K562 (cell line): ENCODE measurements at regions not wholly inside any gene's neighbourhood (a gene's known extent, or its start where the extent isn't known, plus 50 kb on each side); places are given as distances from the start of the nearest gene placed in this dataset.

Experiments used
- ATAC-seq: fragments of 200-7000 bp; cut with Tn5 transposase; 3 replicates; pipeline ENCODE4 v1.9.1; 2020; ENCODE audit warnings: moderate library complexity
- BruUV-seq: library from RNA; stranded (reverse); fragments of 400-500 nt; replicated peaks from 2 replicates; lab custom pipeline; 2021; lab: Mats Ljungman, UMichigan
- CTCF ChIA-PET: fragments of 300-600 bp; formaldehyde crosslinking; extraction: SDS; loops from one replicate; lab custom pipeline; 2021; ENCODE audit warnings: low intra/inter-chr PET ratio; lab: Yijun Ruan, JAX
- POLR2A ChIA-PET: fragments of 300-600, 350-650 bp; sonication (Branson Sonifier 250); formaldehyde crosslinking; extraction: SDS; loops from one replicate; lab custom pipeline; 2021; ENCODE audit warnings: antibody characterized with exemption, inconsistent platforms; lab: Yijun Ruan, JAX
- DNase-seq, 4 experiments: peaks; one replicate each; pipeline versions ENCODE4 v3.0.0 to v3.0.0-alpha.2; 2011 to 2018; ENCODE audit warnings: low spot score in 3 of 4, mixed read lengths in 3 of 4; ENCODE audit errors: extremely low read depth in 1 of 4
- FAIRE-seq: peaks from 2 replicates; lab custom pipeline; 2011; peaks lifted over from hg19 to GRCh38; lab: Jason Lieb, UNC
- H2AFZ ChIP-seq: 2 replicates; pipeline ENCODE4 v1.6.0; 2011; ENCODE audit warnings: low read depth, low read length, control low read depth, inconsistent platforms
- H3K27ac ChIP-seq: fragments of 200-600 bp; 3 replicates; pipeline ENCODE4 v1.8.0; 2011; ENCODE audit warnings: low read depth, mild to moderate bottlenecking, control low read depth, inconsistent platforms, low read length, moderate library complexity, mixed read lengths; ENCODE audit errors: extremely low read depth
- H3K27me3 ChIP-seq, 2 experiments: fragments of 300-600 bp in 1 of 2; 2 replicates in 1 of 2; 3 replicates in 1 of 2; pipeline versions ENCODE4 v1.6.0 to v1.8.0; 2011; ENCODE audit warnings: inconsistent platforms in 2 of 2, low read length in 2 of 2, mild to moderate bottlenecking in 1 of 2, mixed read lengths in 1 of 2, moderate library complexity in 1 of 2; ENCODE audit not compliant: control insufficient read depth in 2 of 2, insufficient read depth in 2 of 2
- H3K36me3 ChIP-seq: fragments of 300-600 bp; 3 replicates; pipeline ENCODE4 v1.8.0; 2011; ENCODE audit warnings: mild to moderate bottlenecking, low read length, inconsistent platforms; ENCODE audit not compliant: control insufficient read depth, insufficient read depth
- H3K4me1 ChIP-seq, 2 experiments: fragments of 200-600 bp in 1 of 2; replicated peaks in 1 of 2; 2 replicates in 1 of 2; 3 replicates in 1 of 2; pipeline versions ENCODE4 v1.5.1 to v1.8.0; 2011; ENCODE audit warnings: inconsistent platforms in 2 of 2, low read length in 2 of 2, mild to moderate bottlenecking in 1 of 2, mixed read lengths in 1 of 2, moderate library complexity in 1 of 2; ENCODE audit not compliant: control insufficient read depth in 2 of 2, insufficient read depth in 2 of 2
- H3K4me2 ChIP-seq: 2 replicates; pipeline ENCODE4 v1.6.1; 2011; ENCODE audit warnings: low read length, control low read depth, inconsistent platforms, mixed read lengths; ENCODE audit not compliant: insufficient read depth
- H3K4me3 ChIP-seq: fragments of 200-600 bp; sonication (generic), shearing (Covaris generic); 2 replicates; pipeline ENCODE4 v1.5.1; 2016; ENCODE audit warnings: control low read depth, inconsistent platforms
- H3K79me2 ChIP-seq: fragments of 200-600 bp; 3 replicates; pipeline ENCODE4 v1.8.0; 2011; ENCODE audit warnings: low read length, inconsistent platforms; ENCODE audit not compliant: control insufficient read depth, insufficient read depth
- H3K9ac ChIP-seq, 2 experiments: 2 replicates each; pipeline versions ENCODE4 v1.6.0 to v1.6.1; 2011; ENCODE audit warnings: low read depth in 2 of 2, low read length in 2 of 2, control low read depth in 1 of 2, inconsistent platforms in 1 of 2, mild to moderate bottlenecking in 1 of 2, mixed read lengths in 1 of 2; ENCODE audit not compliant: insufficient read depth in 1 of 2
- H3K9me1 ChIP-seq: one replicate; pipeline ENCODE4 v1.6.0; 2011; ENCODE audit warnings: inconsistent platforms, mild to moderate bottlenecking, low read length, moderate library complexity; ENCODE audit not compliant: control insufficient read depth, insufficient read depth
- H3K9me3 ChIP-seq: replicated peaks from 2 replicates; pipeline ENCODE4 v1.5.1; 2011; ENCODE audit warnings: low read depth, low read length, inconsistent platforms; ENCODE audit not compliant: control insufficient read depth, insufficient read depth
- H4K20me1 ChIP-seq: replicated peaks from 2 replicates; pipeline ENCODE4 v1.6.1; 2011; ENCODE audit warnings: low read length, inconsistent platforms, mixed read lengths; ENCODE audit not compliant: control insufficient read depth, insufficient read depth
- ARID1B ChIP-seq: fragments of 450-650 bp; IDR thresholded peaks from 2 replicates; pipeline ENCODE4 v1.6.1; 2016; ENCODE audit warnings: antibody characterized with exemption, mild to moderate bottlenecking, inconsistent platforms
- CAMTA2 ChIP-seq: fragments of 250-450 bp; sonication (Bioruptor Pico); conservative IDR thresholded peaks from 2 replicates; pipeline ENCODE4 v1.5.1; 2022
- COPS2 ChIP-seq: fragments of 450-650 bp; conservative IDR thresholded peaks from 2 replicates; pipeline ENCODE4 v1.6.1; 2016; ENCODE audit warnings: mild to moderate bottlenecking, moderate library complexity
- DIDO1 ChIP-seq: fragments of 450-650 bp; IDR thresholded peaks from 2 replicates; pipeline ENCODE4 v1.6.1; 2016; ENCODE audit warnings: low read depth, missing biosample characterization, missing genetic modification characterization
- KDM1A ChIP-seq, 2 experiments: fragments of 450-650 bp; IDR thresholded peaks; 2 replicates each; pipeline ENCODE4 v1.6.1; 2016; ENCODE audit warnings: mild to moderate bottlenecking in 2 of 2
- MCM3 ChIP-seq: fragments of 450-650 bp; IDR thresholded peaks from 2 replicates; pipeline ENCODE4 v1.6.1; 2016
- NCOR1 ChIP-seq: fragments of 450-650 bp; IDR thresholded peaks from 2 replicates; pipeline ENCODE4 v1.6.1; 2016; ENCODE audit warnings: mild to moderate bottlenecking, moderate library complexity
- NFXL1 ChIP-seq: fragments of 450-650 bp; formaldehyde crosslinking; IDR thresholded peaks from 2 replicates; pipeline ENCODE4 v1.4.0; 2021; ENCODE audit warnings: mild to moderate bottlenecking
- NR2F6 ChIP-seq: fragments of 450-650 bp; formaldehyde crosslinking; IDR thresholded peaks from 2 replicates; pipeline ENCODE4 v1.4.0; 2020; ENCODE audit warnings: mild to moderate bottlenecking
- RAD21 ChIP-seq, 2 experiments: fragments of 250-450 bp in 1 of 2; fragments of 450-650 bp in 1 of 2; sonication (Bioruptor Pico) in 1 of 2; formaldehyde crosslinking in 1 of 2; IDR thresholded peaks in 1 of 2; conservative IDR thresholded peaks in 1 of 2; 2 replicates each; pipeline versions ENCODE4 v1.4.0 to v1.8.0; 2020 to 2022; ENCODE audit warnings: mild to moderate bottlenecking in 2 of 2, moderate library complexity in 1 of 2
- SMARCC2 ChIP-seq: fragments of 450-650 bp; IDR thresholded peaks from 2 replicates; pipeline ENCODE4 v1.6.1; 2017; ENCODE audit warnings: antibody characterized with exemption, moderate library complexity, mild to moderate bottlenecking, low read depth
- TARDBP ChIP-seq: fragments of 450-650 bp; IDR thresholded peaks from 2 replicates; pipeline ENCODE4 v1.6.1; 2016
- ZBTB17 ChIP-seq: fragments of 450-650 bp; formaldehyde crosslinking; IDR thresholded peaks from 2 replicates; pipeline ENCODE4 v1.4.0; 2020; ENCODE audit warnings: mild to moderate bottlenecking
- ZKSCAN3 ChIP-seq: fragments of 250-450 bp; sonication (Bioruptor Pico); IDR thresholded peaks from 2 replicates; pipeline ENCODE4 v1.4.0; 2020
- ZNF212 ChIP-seq: fragments of 450-650 bp; formaldehyde crosslinking; IDR thresholded peaks from 2 replicates; pipeline ENCODE4 v1.4.0; 2020; ENCODE audit warnings: mild to moderate bottlenecking
- WGBS: fragments of 100-300 bp; shearing (Covaris generic); methylation state at CpG from one replicate; pipeline ENCODE4 v1.1.6; 2016; ENCODE audit warnings: low coverage, mixed read lengths; ENCODE audit not compliant: insufficient coverage; ENCODE audit errors: missing lambda C conversion rate; 5-methylcytosine and 5-hydroxymethylcytosine counted together
- in situ Hi-C: fragments of 300-500 bp; cut with MboI; formaldehyde crosslinking; loops from 4 replicates; pipeline ENCODE4 v1.15.0; 2018; ENCODE audit warnings: inconsistent platforms, mixed read lengths
- intact Hi-C: fragments of 100-400 bp; cut with micrococcal nuclease; formaldehyde crosslinking; loops from 2 replicates; pipeline ENCODE4 v1.14.2; 2022
- TF ChIP-seq, protein P1 (sequence below): fragments of 250-450 bp; sonication (Bioruptor Pico); IDR thresholded peaks from 2 replicates; pipeline ENCODE4 v1.4.0; 2020; ENCODE audit warnings: mild to moderate bottlenecking, moderate library complexity, borderline replicate concordance
- TF ChIP-seq, protein P2 (sequence below): fragments of 250-450 bp; sonication (Bioruptor Pico); IDR thresholded peaks from 2 replicates; pipeline ENCODE4 v1.4.0; 2020

DNA sequence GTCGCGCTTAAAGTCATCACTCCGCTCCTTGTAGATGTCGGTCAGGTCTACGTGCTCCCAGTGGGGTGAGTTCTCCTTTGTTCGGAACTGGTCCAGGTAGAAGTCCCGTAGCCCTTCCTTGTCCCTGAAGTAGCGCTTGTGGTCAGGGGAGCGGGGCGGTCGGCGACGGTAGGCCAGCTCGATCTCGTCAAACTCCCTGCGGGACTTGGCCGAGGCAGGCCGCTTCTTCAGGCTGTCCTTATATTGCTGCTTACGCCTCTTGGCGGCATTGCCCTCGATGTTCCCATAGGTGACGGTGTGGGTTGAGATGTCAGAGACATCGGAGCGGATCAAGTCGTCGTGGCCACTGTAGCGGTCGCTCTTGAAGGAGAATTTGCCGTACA is 367.2 kb downstream of the EMP1 start:
- ATAC-seq, result no peak
- H3K79me2 ChIP-seq, result no peaks in the 10 kb centered on the region
- H4K20me1 ChIP-seq, result no peaks in the 10 kb centered on the region
- ChIA-PET CTCF (no interaction called here), POLR2A (no interaction called here)
- H2AFZ ChIP-seq, result no peak overlapping the region
- BruUV-seq, result no TSS peak
- H3K4me2 ChIP-seq, result no peak overlapping the region
- WGBS, result 5% methylated on average over 27 of the region's 29 CpGs
- no peaks in the 10 kb centered on the region for H3K36me3 ChIP-seq
- H3K27me3 ChIP-seq, result peaks cover 8 to 27% of the 10 kb centered on the region in 2 experiments; a peak in 4 of 5 replicates
- no peaks in the 10 kb centered on the region for H3K9me1 ChIP-seq
- no peaks in the 10 kb centered on the region for H3K9me3 ChIP-seq
- H3K9ac ChIP-seq, result no peak overlapping the region
- FAIRE-seq, result no peak
- intact Hi-C loops (no loop called here), in situ Hi-C loops (no loop called here)
- H3K4me3 ChIP-seq, result no peak overlapping the region
- no peak for TF ChIP-seq TARDBP
- TF ChIP-seq NFXL1 (CRISPR knock-in tag), result no peak
- TF ChIP-seq ZBTB17 (CRISPR knock-in tag), result no peak
- no peak for TF ChIP-seq COPS2
- TF ChIP-seq DIDO1, result no peak
- no peak for TF ChIP-seq RAD21 (CRISPR knock-in tag; conservative IDR thresholded peaks at IDR 0.05 in 1 of 2, IDR thresholded peaks at IDR 0.05 in 1 of 2)
- TF ChIP-seq SMARCC2, result no peak
- no peak for TF ChIP-seq MCM3
- no peak for TF ChIP-seq ARID1B
- TF ChIP-seq CAMTA2, result no peak
- TF ChIP-seq NCOR1, result no peak
- TF ChIP-seq, protein P1, sequence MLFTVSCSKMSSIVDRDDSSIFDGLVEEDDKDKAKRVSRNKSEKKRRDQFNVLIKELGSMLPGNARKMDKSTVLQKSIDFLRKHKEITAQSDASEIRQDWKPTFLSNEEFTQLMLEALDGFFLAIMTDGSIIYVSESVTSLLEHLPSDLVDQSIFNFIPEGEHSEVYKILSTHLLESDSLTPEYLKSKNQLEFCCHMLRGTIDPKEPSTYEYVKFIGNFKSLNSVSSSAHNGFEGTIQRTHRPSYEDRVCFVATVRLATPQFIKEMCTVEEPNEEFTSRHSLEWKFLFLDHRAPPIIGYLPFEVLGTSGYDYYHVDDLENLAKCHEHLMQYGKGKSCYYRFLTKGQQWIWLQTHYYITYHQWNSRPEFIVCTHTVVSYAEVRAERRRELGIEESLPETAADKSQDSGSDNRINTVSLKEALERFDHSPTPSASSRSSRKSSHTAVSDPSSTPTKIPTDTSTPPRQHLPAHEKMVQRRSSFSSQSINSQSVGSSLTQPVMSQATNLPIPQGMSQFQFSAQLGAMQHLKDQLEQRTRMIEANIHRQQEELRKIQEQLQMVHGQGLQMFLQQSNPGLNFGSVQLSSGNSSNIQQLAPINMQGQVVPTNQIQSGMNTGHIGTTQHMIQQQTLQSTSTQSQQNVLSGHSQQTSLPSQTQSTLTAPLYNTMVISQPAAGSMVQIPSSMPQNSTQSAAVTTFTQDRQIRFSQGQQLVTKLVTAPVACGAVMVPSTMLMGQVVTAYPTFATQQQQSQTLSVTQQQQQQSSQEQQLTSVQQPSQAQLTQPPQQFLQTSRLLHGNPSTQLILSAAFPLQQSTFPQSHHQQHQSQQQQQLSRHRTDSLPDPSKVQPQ (CRISPR knock-in tag), result no peak
- no peak for TF ChIP-seq ZNF212 (CRISPR knock-in tag)
- no peak for TF ChIP-seq NR2F6 (CRISPR knock-in tag)
- no peak for TF ChIP-seq KDM1A (IDR thresholded peaks at IDR 0.05)
- TF ChIP-seq, protein P2, sequence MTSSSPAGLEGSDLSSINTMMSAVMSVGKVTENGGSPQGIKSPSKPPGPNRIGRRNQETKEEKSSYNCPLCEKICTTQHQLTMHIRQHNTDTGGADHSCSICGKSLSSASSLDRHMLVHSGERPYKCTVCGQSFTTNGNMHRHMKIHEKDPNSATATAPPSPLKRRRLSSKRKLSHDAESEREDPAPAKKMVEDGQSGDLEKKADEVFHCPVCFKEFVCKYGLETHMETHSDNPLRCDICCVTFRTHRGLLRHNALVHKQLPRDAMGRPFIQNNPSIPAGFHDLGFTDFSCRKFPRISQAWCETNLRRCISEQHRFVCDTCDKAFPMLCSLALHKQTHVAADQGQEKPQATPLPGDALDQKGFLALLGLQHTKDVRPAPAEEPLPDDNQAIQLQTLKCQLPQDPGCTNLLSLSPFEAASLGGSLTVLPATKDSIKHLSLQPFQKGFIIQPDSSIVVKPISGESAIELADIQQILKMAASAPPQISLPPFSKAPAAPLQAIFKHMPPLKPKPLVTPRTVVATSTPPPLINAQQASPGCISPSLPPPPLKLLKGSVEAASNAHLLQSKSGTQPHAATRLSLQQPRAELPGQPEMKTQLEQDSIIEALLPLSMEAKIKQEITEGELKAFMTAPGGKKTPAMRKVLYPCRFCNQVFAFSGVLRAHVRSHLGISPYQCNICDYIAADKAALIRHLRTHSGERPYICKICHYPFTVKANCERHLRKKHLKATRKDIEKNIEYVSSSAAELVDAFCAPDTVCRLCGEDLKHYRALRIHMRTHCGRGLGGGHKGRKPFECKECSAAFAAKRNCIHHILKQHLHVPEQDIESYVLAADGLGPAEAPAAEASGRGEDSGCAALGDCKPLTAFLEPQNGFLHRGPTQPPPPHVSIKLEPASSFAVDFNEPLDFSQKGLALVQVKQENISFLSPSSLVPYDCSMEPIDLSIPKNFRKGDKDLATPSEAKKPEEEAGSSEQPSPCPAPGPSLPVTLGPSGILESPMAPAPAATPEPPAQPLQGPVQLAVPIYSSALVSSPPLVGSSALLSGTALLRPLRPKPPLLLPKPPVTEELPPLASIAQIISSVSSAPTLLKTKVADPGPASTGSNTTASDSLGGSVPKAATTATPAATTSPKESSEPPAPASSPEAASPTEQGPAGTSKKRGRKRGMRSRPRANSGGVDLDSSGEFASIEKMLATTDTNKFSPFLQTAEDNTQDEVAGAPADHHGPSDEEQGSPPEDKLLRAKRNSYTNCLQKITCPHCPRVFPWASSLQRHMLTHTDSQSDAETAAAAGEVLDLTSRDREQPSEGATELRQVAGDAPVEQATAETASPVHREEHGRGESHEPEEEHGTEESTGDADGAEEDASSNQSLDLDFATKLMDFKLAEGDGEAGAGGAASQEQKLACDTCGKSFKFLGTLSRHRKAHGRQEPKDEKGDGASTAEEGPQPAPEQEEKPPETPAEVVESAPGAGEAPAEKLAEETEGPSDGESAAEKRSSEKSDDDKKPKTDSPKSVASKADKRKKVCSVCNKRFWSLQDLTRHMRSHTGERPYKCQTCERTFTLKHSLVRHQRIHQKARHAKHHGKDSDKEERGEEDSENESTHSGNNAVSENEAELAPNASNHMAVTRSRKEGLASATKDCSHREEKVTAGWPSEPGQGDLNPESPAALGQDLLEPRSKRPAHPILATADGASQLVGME, result no peak
- TF ChIP-seq ZKSCAN3 (CRISPR knock-in tag), result no peak
- H3K27ac ChIP-seq, result no peak overlapping the region
- no peaks in the 10 kb centered on the region; a peak in 1 of 5 replicates for H3K4me1 ChIP-seq
- DNase-seq, result no peak
